ENCODE measurements at regions not wholly inside any gene's neighbourhood (a gene's known extent, or its start where the extent isn't known, plus 50 kb on each side); places are given as distances from the start of the nearest gene placed in this dataset.

- no peaks in the 10 kb centered on the region for H3K4me1 Mint-ChIP-seq (ENCODE audit: low read depth)
- peaks cover 2% of the 10 kb centered on the region for H3K9me3 Mint-ChIP-seq
- H3K4me3 Mint-ChIP-seq = no peak overlapping the region
- H3K27me3 Mint-ChIP-seq (ENCODE audit: low read depth) = no peaks in the 10 kb centered on the region
- DNase-seq = no peak
- H3K36me3 Mint-ChIP-seq (ENCODE audit: insufficient read depth) = no peaks in the 10 kb centered on the region
- no peak for ATAC-seq
Observed at GRCh38 chr12:38123566-38124246, 192.9 kb upstream of the ALG10B start.

GRCh38 chr12:38124247-38125012 is 192.1 kb upstream of the ALG10B start:
- DNase-seq = no peak
- Mint-ChIP-seq H3K27me3 (ENCODE audit: low read depth) (peaks cover under 1% of the 10 kb centered on the region), H3K9me3 (no peaks in the 10 kb centered on the region), H3K36me3 (ENCODE audit: insufficient read depth) (no peaks in the 10 kb centered on the region), H3K4me3 (no peak overlapping the region), H3K4me1 (ENCODE audit: low read depth) (no peaks in the 10 kb centered on the region)
- ATAC-seq = no peak

- peaks cover 22% of the 10 kb centered on the region for H3K27me3 Mint-ChIP-seq (ENCODE audit: low read depth)
- DNase-seq (no peak), ATAC-seq (no peak)
- H3K36me3 Mint-ChIP-seq (ENCODE audit: insufficient read depth) = no peaks in the 10 kb centered on the region
- no peaks in the 10 kb centered on the region for H3K9me3 Mint-ChIP-seq
- H3K4me3 Mint-ChIP-seq = no peak overlapping the region
- H3K4me1 Mint-ChIP-seq (ENCODE audit: low read depth) = no peaks in the 10 kb centered on the region
Observed at GRCh38 chr12:38132139-38132538, 184.4 kb upstream of the ALG10B start.

GRCh38 chr12:38137287-38137686 is 179.3 kb upstream of the ALG10B start:
- Mint-ChIP-seq H3K4me3 (no peak overlapping the region), H3K4me1 (ENCODE audit: low read depth) (peaks cover 8% of the 10 kb centered on the region), H3K36me3 (ENCODE audit: insufficient read depth) (no peaks in the 10 kb centered on the region), H3K9me3 (no peaks in the 10 kb centered on the region), H3K27me3 (ENCODE audit: low read depth) (peaks cover 25% of the 10 kb centered on the region)
- no peak for DNase-seq
- no peak for ATAC-seq

GRCh38 chr12:38137716-38138115 is 178.9 kb upstream of the ALG10B start:
- no peaks in the 10 kb centered on the region for H3K9me3 Mint-ChIP-seq
- peaks cover 22% of the 10 kb centered on the region for H3K27me3 Mint-ChIP-seq (ENCODE audit: low read depth)
- DNase-seq (no peak), ATAC-seq (no peak)
- peak overlapping the region; percentile 79 for H3K4me3 Mint-ChIP-seq
- H3K4me1 Mint-ChIP-seq (ENCODE audit: low read depth) = peaks cover 8% of the 10 kb centered on the region
- H3K36me3 Mint-ChIP-seq (ENCODE audit: insufficient read depth) = no peaks in the 10 kb centered on the region

GRCh38 chr12:38138225-38139221 is 178.1 kb upstream of the ALG10B start:
- Mint-ChIP-seq H3K9me3 (no peaks in the 10 kb centered on the region), H3K4me3 (peak overlapping the region; percentile 79), H3K4me1 (ENCODE audit: low read depth) (peaks cover 8% of the 10 kb centered on the region), H3K36me3 (ENCODE audit: insufficient read depth) (no peaks in the 10 kb centered on the region), H3K27me3 (ENCODE audit: low read depth) (peaks cover 22% of the 10 kb centered on the region)
- DNase-seq = peak; percentile 60
- peak; percentile 59 for ATAC-seq

GRCh38 chr12:38139456-38139855 is 177.1 kb upstream of the ALG10B start:
- no peak overlapping the region for H3K4me3 Mint-ChIP-seq
- DNase-seq = no peak

GRCh38 chr12:38141239-38141638 is 175.3 kb upstream of the ALG10B start:
- no peak overlapping the region for H3K4me3 Mint-ChIP-seq
- H3K36me3 Mint-ChIP-seq (ENCODE audit: insufficient read depth) = no peaks in the 10 kb centered on the region
- H3K4me1 Mint-ChIP-seq (ENCODE audit: low read depth) = peaks cover 8% of the 10 kb centered on the region
- no peak for DNase-seq
- peaks cover 17% of the 10 kb centered on the region for H3K27me3 Mint-ChIP-seq (ENCODE audit: low read depth)
- H3K9me3 Mint-ChIP-seq = no peaks in the 10 kb centered on the region
- no peak for ATAC-seq

More at GRCh38 chr12:38139456-38139855, 177.1 kb upstream of the ALG10B start:
- Mint-ChIP-seq H3K4me1 (ENCODE audit: low read depth) (peaks cover 8% of the 10 kb centered on the region), H3K27me3 (ENCODE audit: low read depth) (peaks cover 22% of the 10 kb centered on the region), H3K36me3 (ENCODE audit: insufficient read depth) (no peaks in the 10 kb centered on the region), H3K9me3 (no peaks in the 10 kb centered on the region)
- no peak for ATAC-seq

GRCh38 chr12:38141861-38142260 is 174.7 kb upstream of the ALG10B start:
- ATAC-seq = no peak
- Mint-ChIP-seq H3K4me1 (ENCODE audit: low read depth) (peaks cover 8% of the 10 kb centered on the region), H3K4me3 (no peak overlapping the region), H3K36me3 (ENCODE audit: insufficient read depth) (no peaks in the 10 kb centered on the region), H3K9me3 (peaks cover 3% of the 10 kb centered on the region), H3K27me3 (ENCODE audit: low read depth) (peaks cover 15% of the 10 kb centered on the region)
- no peak for DNase-seq

- Mint-ChIP-seq H3K4me1 (ENCODE audit: low read depth) (peaks cover 8% of the 10 kb centered on the region), H3K9me3 (peaks cover 8% of the 10 kb centered on the region), H3K36me3 (ENCODE audit: insufficient read depth) (no peaks in the 10 kb centered on the region), H3K27me3 (ENCODE audit: low read depth) (peaks cover 9% of the 10 kb centered on the region), H3K4me3 (no peak overlapping the region)
- no peak for ATAC-seq
- no peak for DNase-seq
Observed at GRCh38 chr12:38142974-38143373, 173.6 kb upstream of the ALG10B start.

- no peak overlapping the region for H3K4me3 Mint-ChIP-seq
- no peaks in the 10 kb centered on the region for H3K27me3 Mint-ChIP-seq (ENCODE audit: low read depth)
- peaks cover under 1% of the 10 kb centered on the region for H3K4me1 Mint-ChIP-seq (ENCODE audit: low read depth)
- no peaks in the 10 kb centered on the region for H3K36me3 Mint-ChIP-seq (ENCODE audit: insufficient read depth)
- DNase-seq (no peak), ATAC-seq (no peak)
- H3K9me3 Mint-ChIP-seq = peaks cover 17% of the 10 kb centered on the region
Observed at GRCh38 chr12:38144049-38144448, 172.5 kb upstream of the ALG10B start.

GRCh38 chr12:38144601-38145436 is 171.8 kb upstream of the ALG10B start:
- ATAC-seq = no peak
- Mint-ChIP-seq H3K9me3 (peaks cover 18% of the 10 kb centered on the region), H3K4me1 (ENCODE audit: low read depth) (no peaks in the 10 kb centered on the region)

GRCh38 chr12:38149395-38150073 is 167.0 kb upstream of the ALG10B start:
- no peak for ATAC-seq
- H3K27me3 Mint-ChIP-seq (ENCODE audit: low read depth) = no peaks in the 10 kb centered on the region

More at GRCh38 chr12:38144601-38145436, 171.8 kb upstream of the ALG10B start:
- DNase-seq = no peak
- Mint-ChIP-seq H3K27me3 (ENCODE audit: low read depth) (no peaks in the 10 kb centered on the region), H3K4me3 (no peak overlapping the region), H3K36me3 (ENCODE audit: insufficient read depth) (no peaks in the 10 kb centered on the region)

More at GRCh38 chr12:38149395-38150073, 167.0 kb upstream of the ALG10B start:
- no peaks in the 10 kb centered on the region for H3K36me3 Mint-ChIP-seq (ENCODE audit: insufficient read depth)
- peaks cover 18% of the 10 kb centered on the region for H3K9me3 Mint-ChIP-seq
- H3K4me3 Mint-ChIP-seq = no peak overlapping the region
- no peak for DNase-seq
- no peaks in the 10 kb centered on the region for H3K4me1 Mint-ChIP-seq (ENCODE audit: low read depth)

Data from activated T-cell treated with anti-CD3 and anti-CD28 coated beads, Interleukin-2, amount 50 U/mL, for 4 hours (primary cell).